ENCODE measurements at regions not wholly inside any gene's neighbourhood (a gene's known extent, or its start where the extent isn't known, plus 50 kb on each side); places are given as distances from the start of the nearest gene placed in this dataset.
"Not testable (repeated sequence)": the region's sequence is repeated elsewhere in the genome, so short reads cannot be mapped to it uniquely, and the experiment has no call there.

DNA sequence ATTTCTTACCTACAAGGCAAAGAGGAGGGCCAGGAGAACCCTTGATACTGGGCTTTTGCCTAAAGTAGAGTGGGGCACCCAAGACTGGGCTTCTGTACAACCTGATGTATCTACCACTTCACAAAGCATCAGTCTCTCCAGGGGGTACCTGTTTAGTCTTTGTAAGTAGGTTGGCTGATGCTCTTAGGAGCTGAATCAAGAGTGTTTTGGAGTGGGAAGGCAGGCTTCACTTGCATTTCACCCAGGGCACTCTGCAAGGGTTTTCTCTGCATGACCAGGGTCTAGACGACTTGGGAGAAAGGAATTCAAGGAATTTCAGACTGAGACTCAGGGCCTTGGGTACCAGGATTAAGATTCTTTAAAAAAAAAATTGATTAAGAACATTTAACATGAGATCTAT lies 361.5 kb downstream of the RFC3 start:
- DNase-seq = no peak

GRCh38 chr13:34179927-34180326 lies 362.0 kb downstream of the RFC3 start:
- no peak for DNase-seq

- DNase-seq = not testable (repeated sequence)
Measured at GRCh38 chr13:34181256-34181655, 363.3 kb downstream of the RFC3 start.

- DNase-seq = no peak
Measured at GRCh38 chr13:34189946-34190345, 372.0 kb downstream of the RFC3 start.

DNA sequence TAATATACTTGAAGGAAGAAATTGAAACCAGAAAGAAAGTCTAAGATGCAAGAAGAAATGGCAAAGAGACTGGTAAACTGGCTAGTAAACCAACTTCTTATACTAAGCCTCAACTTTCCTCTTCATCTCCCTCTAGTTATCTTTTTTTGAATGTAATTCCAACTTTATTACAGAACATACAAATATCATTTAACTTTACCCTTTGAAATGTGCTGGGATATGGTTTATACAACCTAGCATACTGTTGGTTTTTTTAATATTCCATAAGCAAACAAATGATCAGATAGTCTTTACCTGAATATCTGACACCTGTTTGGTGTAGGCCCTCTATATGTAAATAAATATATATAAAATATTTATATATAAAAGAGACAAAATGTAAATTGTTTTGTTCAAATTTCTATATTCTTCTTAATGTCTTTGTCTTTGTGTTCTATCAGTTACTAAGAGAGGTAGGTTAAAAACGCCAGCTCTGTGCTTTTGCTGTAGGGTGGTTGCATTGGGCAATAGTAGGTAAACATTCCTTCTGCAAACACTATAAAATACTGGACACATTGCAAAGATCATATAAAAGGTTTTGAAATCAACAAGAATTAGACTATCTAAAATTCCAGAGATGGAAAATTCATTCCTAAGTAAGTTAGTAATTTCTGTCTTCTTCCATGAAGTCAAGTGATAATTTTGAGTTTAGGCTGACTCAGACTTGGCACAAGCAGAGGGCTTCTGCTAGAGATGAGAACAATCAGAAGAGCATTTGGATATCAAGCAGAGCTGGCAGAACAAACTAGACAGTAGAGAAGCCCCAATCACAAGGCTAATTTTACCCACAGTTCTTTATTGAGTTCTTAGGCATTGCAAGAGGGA lies 383.3 kb downstream of the RFC3 start:
- DNase-seq = peak; percentile 83

- DNase-seq = peak; percentile 55
Measured at GRCh38 chr13:34207334-34207733, 389.4 kb downstream of the RFC3 start.

GRCh38 chr13:34207872-34208271 lies 389.9 kb downstream of the RFC3 start:
- no peak for DNase-seq

DNA sequence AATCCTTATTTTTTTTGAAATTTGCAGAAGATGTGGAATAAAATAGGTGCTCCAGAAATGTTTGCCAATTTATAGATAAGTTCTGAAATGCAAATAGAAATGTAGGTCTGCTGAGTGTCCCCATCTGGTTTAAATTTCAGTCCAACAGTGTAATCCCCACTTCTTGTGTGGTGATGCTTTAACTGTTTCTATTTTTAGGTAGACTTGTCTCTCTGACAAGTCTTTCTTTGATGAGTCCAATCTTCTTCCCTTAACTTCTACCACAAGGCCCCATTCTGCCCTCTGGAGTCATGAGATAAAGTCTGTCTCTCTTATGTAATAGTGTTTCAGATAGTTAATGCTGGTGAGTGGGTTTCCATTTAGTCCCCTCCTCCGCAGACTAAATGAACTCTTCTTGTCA lies 390.4 kb downstream of the RFC3 start:
- DNase-seq = no peak

DNA sequence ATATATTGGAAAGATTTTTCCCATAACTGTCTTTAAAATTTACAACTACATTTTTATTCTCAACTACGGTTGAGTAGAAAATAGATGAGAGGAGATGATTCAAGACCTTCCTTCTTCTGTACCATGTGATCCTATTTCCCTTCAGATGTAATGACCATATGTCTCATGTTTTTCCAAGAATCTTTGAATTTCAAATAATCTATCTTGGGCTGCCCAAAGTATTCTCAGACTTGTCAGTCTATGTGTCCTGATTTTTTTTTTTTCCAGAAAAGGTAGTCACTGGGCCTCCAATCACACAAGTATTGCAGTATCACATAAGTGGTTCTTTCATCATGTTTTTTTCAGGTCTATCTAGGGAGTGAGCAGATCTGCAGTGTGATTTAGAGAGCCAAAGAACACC lies 392.4 kb downstream of the RFC3 start:
- no peak for DNase-seq

DNA sequence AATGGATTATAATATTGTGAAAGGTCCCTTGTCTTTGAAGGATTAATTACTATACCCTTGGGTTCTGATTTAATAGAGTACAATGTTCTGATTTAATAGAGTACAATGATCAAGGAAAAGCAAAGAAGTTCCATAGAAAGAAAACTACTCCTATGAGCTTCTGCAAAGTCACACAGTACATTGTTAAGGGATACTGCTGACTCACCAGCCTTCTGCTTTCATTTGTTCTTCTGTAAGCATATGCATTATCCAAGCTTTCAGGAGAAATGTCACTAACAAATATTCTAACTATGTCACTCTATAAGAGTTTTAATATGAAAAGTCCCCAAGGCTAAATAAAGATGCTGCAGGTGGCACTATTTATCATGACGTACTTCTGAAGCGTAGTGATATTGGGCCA lies 396.7 kb downstream of the RFC3 start:
- no peak for DNase-seq

GRCh38 chr13:34216256-34216655 lies 398.3 kb downstream of the RFC3 start:
- DNase-seq = no peak

DNA sequence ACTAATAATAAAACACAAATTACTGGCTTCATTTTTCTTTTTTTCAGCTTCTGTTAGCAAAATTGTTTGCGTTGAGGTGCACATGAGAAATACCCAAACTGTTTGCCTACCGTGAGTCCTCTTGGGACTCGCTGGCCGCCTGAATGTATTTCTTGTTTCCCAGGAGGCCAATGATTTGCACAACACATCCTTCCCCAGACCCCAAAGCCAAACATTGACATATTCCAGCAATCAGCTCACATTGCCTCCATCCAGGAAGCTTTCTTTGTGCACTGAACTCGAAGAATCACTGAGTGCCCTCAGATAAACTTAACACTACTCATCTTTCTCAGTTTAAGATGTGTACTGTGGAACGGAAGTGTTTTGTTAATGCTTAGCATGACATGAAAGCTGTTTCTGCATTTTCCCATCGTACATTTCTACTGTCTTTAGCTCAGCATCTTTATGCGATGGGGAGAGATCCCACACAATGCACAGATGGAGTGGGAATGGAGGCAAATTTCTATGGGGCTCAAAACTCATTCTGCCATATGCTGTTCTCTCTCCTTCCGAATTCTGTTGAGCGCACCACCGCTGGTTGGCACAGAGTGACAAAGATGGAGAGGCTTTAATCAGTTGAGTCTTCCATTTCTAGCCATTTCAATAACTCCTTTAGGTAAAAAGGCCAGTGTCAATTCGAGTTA lies 399.5 kb downstream of the RFC3 start:
- no peak for DNase-seq

DNA sequence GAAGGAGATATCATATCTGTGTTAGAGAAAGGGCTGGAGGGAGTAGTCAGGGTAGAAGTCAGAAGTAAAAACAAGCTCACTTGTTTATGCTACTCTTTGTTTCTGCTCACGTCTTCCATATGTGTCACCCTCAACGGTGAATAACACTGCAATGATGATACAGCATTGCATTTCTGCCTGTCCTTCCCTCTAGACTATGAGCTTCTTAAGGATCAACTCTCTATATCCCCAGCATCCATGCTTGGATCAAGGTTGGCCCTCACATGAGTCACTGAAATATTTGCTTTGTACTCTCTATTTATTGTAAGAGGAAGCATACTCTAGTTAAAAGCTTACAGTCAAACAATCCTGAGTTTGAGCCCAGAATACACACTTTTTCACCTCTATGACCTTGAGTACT lies 406.0 kb downstream of the RFC3 start:
- DNase-seq = no peak

- no peak for DNase-seq
Measured at GRCh38 chr13:34224877-34225276, 406.9 kb downstream of the RFC3 start.

DNA sequence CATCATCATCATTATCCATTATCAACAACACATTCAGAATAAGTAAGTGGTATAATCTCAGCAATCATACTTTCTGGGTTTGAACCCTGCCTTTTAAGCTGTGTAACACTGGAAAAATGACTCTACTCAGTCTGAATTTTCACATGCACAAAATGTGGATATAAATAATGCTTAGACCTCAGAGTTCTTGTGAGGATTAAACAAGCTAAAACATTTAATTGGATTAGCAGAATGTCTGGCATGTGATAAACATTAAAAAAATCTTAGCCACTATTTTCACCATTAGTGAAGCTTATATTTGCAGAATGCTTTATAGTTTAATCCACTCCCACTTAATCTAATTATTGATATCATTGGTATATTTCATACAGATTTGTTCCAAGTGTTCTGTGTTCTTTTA lies 412.3 kb downstream of the RFC3 start:
- no peak for DNase-seq

DNA sequence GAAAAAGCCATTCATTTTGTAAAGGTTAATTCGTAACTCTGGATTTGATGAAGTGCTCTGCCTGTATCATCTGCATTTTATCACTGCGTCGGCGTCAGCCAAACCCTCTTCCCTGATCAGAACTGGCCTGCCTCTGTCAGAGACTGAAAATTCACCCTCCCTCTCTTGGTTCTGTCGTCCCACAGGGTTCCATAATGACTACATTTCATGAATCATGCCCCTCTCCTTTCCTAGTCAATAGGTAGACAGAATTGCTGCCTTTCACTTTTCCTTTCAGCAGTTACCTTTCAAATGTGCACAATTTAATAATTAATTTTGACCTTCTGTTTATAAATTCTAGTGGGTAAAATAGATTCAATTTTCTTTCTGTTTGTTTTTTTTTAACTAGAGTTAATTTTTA lies 423.4 kb downstream of the RFC3 start:
- DNase-seq = no peak

- no peak for DNase-seq
Measured at GRCh38 chr13:34243403-34243802, 425.5 kb downstream of the RFC3 start.

GRCh38 chr13:34246511-34246910 lies 428.6 kb downstream of the RFC3 start:
- peak; percentile 5 for DNase-seq

DNA sequence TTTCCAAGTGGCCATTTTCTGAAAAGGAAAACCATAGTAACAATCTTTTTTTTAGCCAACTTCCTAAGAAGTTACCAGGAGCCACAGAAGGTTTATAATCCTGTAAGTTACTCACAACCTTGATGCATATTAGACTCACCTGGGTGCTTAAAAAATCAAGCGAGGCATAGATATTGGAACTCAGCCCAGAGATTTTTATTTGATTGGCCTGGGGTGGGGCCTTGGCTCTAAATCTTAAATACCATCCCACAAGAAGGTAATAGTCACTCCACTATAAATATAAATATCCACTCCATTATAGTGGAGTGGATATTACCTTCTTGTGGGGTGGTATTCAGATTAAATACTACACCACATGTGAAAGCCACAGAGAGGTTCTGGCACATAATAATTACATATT lies 429.6 kb downstream of the RFC3 start:
- no peak for DNase-seq

DNA sequence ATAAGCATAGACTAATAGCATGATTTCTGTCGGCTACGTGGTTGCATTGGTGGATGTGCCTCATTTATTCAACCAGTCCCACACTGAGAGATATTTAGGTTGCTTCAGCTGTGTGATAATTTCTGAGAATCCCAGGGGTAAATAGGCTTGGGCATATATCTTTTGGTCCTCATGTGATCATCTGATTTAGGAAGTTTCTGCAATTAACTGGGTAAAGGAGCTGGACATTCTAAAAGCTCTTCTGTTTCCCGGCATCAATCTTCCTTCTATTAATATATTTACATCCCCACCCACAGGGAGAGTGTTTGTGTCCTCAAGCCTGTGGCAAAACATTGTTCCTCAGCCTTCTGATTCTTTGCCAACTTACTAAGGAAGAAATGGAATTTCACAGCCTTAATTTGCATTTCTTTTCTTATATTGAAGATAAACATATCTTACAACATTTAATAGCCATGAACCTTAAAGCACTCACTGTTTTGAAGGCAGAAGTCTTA lies 431.6 kb downstream of the RFC3 start:
- no peak for DNase-seq

- DNase-seq = no peak
Measured at GRCh38 chr13:34250151-34250670, 432.3 kb downstream of the RFC3 start.

- DNase-seq = no peak
Measured at GRCh38 chr13:34254366-34254765, 436.4 kb downstream of the RFC3 start.

- DNase-seq = no peak
Measured at GRCh38 chr13:34255711-34256110, 437.8 kb downstream of the RFC3 start.

DNA sequence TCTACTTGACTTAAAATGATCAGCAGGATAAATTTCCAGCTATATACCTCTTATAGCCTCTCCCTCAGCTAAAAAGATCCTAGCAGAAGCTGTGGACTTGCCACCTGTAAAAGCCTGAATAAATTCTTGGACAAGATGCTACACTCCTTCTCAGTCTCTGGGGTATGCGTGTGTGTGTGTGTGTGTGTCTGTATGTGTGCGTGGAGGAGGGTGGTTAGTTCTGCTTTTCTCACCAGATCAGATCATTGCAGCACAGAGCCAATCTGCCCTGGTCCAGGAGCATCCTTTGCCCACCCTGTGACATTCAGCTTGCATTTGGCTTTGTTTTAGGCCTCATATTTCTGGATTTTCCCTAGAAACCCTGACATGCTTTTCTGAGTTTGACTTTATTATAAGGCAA lies 438.3 kb downstream of the RFC3 start:
- no peak for DNase-seq
